Fibroblast of lung (primary cell): ENCODE measurements at regions not wholly inside any gene's neighbourhood (a gene's known extent, or its start where the extent isn't known, plus 50 kb on each side); places are given as distances from the start of the nearest gene placed in this dataset.

Source experiments
- DNase-seq, 2 donors: peaks; one replicate each; pipeline versions ENCODE4 v3.0.0 to v3.0.0-alpha.2; 2010; ENCODE audit warnings: low read depth in 2 of 2
- H2AFZ ChIP-seq: 2 replicates; pipeline ENCODE4 v1.5.1; 2012; ENCODE audit warnings: low read length, control low read depth, inconsistent platforms
- H3K27ac ChIP-seq: 2 replicates; pipeline ENCODE4 v1.5.1; 2011; ENCODE audit warnings: low read length, control low read depth; ENCODE audit not compliant: insufficient read depth
- H3K27me3 ChIP-seq: 2 replicates; pipeline ENCODE4 v1.5.1; 2011; ENCODE audit warnings: mild to moderate bottlenecking, low read length; ENCODE audit not compliant: control insufficient read depth, insufficient read depth
- H3K36me3 ChIP-seq: 2 replicates; pipeline ENCODE4 v1.5.1; 2011; ENCODE audit warnings: low read length; ENCODE audit not compliant: control insufficient read depth, insufficient read depth
- H3K4me1 ChIP-seq: 2 replicates; pipeline ENCODE4 v1.5.1; 2011; ENCODE audit warnings: low read length; ENCODE audit not compliant: control insufficient read depth, insufficient read depth; ENCODE audit errors: extremely low read depth
- H3K4me2 ChIP-seq: 2 replicates; pipeline ENCODE4 v1.5.1; 2011; ENCODE audit warnings: low read length, control low read depth; ENCODE audit not compliant: insufficient read depth; ENCODE audit errors: extremely low read depth
- H3K4me3 ChIP-seq, 4 experiments: fragments of 200-600 bp in 1 of 4; sonication (generic) in 1 of 4; replicated peaks in 1 of 4; 2 replicates each; pipeline ENCODE4 v1.5.1; 2011 to 2016; ENCODE audit warnings: low read length in 4 of 4, low read depth in 3 of 4, mild to moderate bottlenecking in 3 of 4, control low read depth in 2 of 4, inconsistent platforms in 1 of 4, mixed read lengths in 1 of 4; ENCODE audit not compliant: insufficient read depth in 1 of 4; ENCODE audit errors: control extremely low read depth in 1 of 4
- H3K79me2 ChIP-seq: 2 replicates; pipeline ENCODE4 v1.5.1; 2012; ENCODE audit warnings: mild to moderate bottlenecking, low read length, inconsistent platforms; ENCODE audit not compliant: control insufficient read depth, insufficient read depth
- H3K9ac ChIP-seq: 2 replicates; pipeline ENCODE4 v1.5.1; 2011; ENCODE audit warnings: mild to moderate bottlenecking, low read length, control low read depth; ENCODE audit not compliant: insufficient read depth
- H3K9me3 ChIP-seq: 2 replicates; pipeline ENCODE4 v1.5.1; 2012; ENCODE audit warnings: low read depth, low read length; ENCODE audit not compliant: control insufficient read depth, insufficient read depth
- H4K20me1 ChIP-seq: 2 replicates; pipeline ENCODE4 v1.5.1; 2011; ENCODE audit warnings: low read length; ENCODE audit not compliant: control insufficient read depth, insufficient read depth; ENCODE audit errors: extremely low read depth
- EZH2 ChIP-seq: IDR thresholded peaks from 2 replicates; pipeline ENCODE4 v1.5.1; 2012; ENCODE audit warnings: low read length, control low read depth, mild to moderate bottlenecking; ENCODE audit errors: missing control alignments
- TF ChIP-seq, protein P1 (sequence below), 2 donors: IDR thresholded peaks in 1 of 2; conservative IDR thresholded peaks in 1 of 2; 1 replicate in 1 of 2; 2 replicates in 1 of 2; pipeline ENCODE4 v1.5.1; 2011 to 2012; ENCODE audit warnings: low read length in 2 of 2, control low read depth in 1 of 2, inconsistent platforms in 1 of 2, low read depth in 1 of 2, mild to moderate bottlenecking in 1 of 2

- no peak for TF ChIP-seq EZH2
- TF ChIP-seq, protein P1, sequence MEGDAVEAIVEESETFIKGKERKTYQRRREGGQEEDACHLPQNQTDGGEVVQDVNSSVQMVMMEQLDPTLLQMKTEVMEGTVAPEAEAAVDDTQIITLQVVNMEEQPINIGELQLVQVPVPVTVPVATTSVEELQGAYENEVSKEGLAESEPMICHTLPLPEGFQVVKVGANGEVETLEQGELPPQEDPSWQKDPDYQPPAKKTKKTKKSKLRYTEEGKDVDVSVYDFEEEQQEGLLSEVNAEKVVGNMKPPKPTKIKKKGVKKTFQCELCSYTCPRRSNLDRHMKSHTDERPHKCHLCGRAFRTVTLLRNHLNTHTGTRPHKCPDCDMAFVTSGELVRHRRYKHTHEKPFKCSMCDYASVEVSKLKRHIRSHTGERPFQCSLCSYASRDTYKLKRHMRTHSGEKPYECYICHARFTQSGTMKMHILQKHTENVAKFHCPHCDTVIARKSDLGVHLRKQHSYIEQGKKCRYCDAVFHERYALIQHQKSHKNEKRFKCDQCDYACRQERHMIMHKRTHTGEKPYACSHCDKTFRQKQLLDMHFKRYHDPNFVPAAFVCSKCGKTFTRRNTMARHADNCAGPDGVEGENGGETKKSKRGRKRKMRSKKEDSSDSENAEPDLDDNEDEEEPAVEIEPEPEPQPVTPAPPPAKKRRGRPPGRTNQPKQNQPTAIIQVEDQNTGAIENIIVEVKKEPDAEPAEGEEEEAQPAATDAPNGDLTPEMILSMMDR (conservative IDR thresholded peaks at IDR 0.05 in 1 of 2, IDR thresholded peaks at IDR 0.05 in 1 of 2; ENCODE audit: low read depth in 1 of 2, low read length in 2 of 2), result no peak
- H2AFZ ChIP-seq, result no peak overlapping the region
- H3K79me2 ChIP-seq, result no peaks in the 10 kb centered on the region
- no peaks in the 10 kb centered on the region for H3K9me3 ChIP-seq
- no peaks in the 10 kb centered on the region for H4K20me1 ChIP-seq
- no peaks in the 10 kb centered on the region for H3K36me3 ChIP-seq
- no peak overlapping the region for H3K27ac ChIP-seq
- no peak overlapping the region for H3K4me2 ChIP-seq
- no peaks in the 10 kb centered on the region for H3K4me1 ChIP-seq
- no peak overlapping the region for H3K9ac ChIP-seq
- H3K27me3 ChIP-seq, result no peaks in the 10 kb centered on the region
- no peak for DNase-seq
- H3K4me3 ChIP-seq, result no peak overlapping the region
Measured at GRCh38 chr16:54672500-54672899, 258.2 kb upstream of the IRX5 start.

DNA sequence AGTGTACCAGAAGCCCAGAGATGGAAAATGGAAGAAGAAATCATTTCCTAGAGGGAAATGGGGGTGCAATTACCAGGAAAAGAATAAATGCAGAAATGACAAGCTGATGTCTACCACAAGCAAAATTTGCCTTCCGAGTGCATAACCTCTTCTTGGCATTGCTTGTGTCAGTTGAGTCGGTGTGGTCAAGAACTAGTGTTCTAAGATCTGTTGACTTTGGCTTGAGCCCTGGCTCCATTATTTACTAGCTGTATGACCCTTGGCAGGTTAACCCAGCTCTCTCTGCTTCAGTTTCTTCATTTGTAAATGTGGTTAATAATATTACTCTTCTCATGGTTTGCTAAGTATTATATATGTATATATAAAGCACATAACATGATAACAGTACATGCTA, 273.0 kb upstream of the IRX5 start:
- DNase-seq, result no peak
- H3K4me2 ChIP-seq, result no peak overlapping the region

DNA sequence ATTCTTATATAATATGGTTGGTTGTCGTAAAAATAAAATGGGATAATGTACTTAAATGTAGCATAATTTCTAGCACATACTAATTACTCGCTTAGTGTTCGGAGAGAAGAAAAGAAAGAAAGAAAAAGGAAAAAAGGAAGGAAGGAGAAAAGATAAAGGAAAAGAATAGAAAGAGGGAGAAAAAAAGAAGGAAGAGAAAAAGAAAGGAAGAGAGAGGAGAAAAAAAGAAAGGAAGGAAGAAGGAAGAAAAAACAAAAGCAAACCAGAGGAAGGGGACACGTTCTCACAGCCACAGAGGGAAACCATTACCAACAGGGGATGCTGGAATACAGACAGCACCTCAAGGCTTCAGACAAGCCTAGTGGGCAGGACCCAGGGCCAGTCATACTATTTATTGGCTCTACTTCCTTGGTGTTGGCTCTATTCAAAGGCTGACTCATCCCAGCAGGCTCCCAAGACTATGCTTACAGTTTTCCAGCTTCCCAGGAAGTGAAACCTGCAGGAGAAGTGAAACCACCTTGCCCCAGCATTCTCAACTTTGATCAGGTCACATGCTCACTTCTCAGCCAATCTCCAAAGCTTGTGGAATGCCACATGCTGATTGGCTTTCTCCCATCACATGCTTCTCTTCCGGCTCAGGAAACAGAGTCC, 273.5 kb upstream of the IRX5 start:
- H3K4me3 ChIP-seq, result no peak overlapping the region

More for the DNA sequence above, 273.0 kb upstream of the IRX5 start:
- Histone ChIP-seq H3K4me1 (no peaks in the 10 kb centered on the region), H3K27me3 (no peaks in the 10 kb centered on the region), H3K9me3 (no peaks in the 10 kb centered on the region), H3K27ac (no peak overlapping the region), H3K79me2 (no peaks in the 10 kb centered on the region), H4K20me1 (no peaks in the 10 kb centered on the region), H3K36me3 (no peaks in the 10 kb centered on the region), H3K4me3 (no peak overlapping the region), H2AFZ (no peak overlapping the region), H3K9ac (no peak overlapping the region)
- TF ChIP-seq, protein P1 (conservative IDR thresholded peaks at IDR 0.05 in 1 of 2, IDR thresholded peaks at IDR 0.05 in 1 of 2; ENCODE audit: low read depth in 1 of 2, low read length in 2 of 2), result no peak
- TF ChIP-seq EZH2, result no peak

More for the DNA sequence above, 273.5 kb upstream of the IRX5 start:
- Histone ChIP-seq H3K79me2 (no peaks in the 10 kb centered on the region), H3K27me3 (no peaks in the 10 kb centered on the region), H4K20me1 (no peaks in the 10 kb centered on the region), H3K36me3 (no peaks in the 10 kb centered on the region), H3K9me3 (no peaks in the 10 kb centered on the region), H3K4me1 (no peaks in the 10 kb centered on the region), H3K27ac (no peak overlapping the region), H3K9ac (no peak overlapping the region), H2AFZ (no peak overlapping the region), H3K4me2 (no peak overlapping the region)
- no peak for TF ChIP-seq EZH2
- TF ChIP-seq, protein P1 (conservative IDR thresholded peaks at IDR 0.05 in 1 of 2, IDR thresholded peaks at IDR 0.05 in 1 of 2; ENCODE audit: low read depth in 1 of 2, low read length in 2 of 2), result no peak
- DNase-seq, result peak in 1 of 2 donors; percentile 78
